Retinal pigment epithelial cell (primary cell): ENCODE measurements at regions not wholly inside any gene's neighbourhood (a gene's known extent, or its start where the extent isn't known, plus 50 kb on each side); places are given as distances from the start of the nearest gene placed in this dataset.

Experiments
- DNase-seq: peaks from one replicate; pipeline ENCODE4 v3.0.0-alpha.2; 2010; ENCODE audit warnings: low read depth
- H3K4me3 ChIP-seq: 2 replicates; pipeline ENCODE4 v1.5.1; 2011; ENCODE audit warnings: mild to moderate bottlenecking, low read length, control low read depth, moderate library complexity
- CTCF ChIP-seq: conservative IDR thresholded peaks from 2 replicates; pipeline ENCODE4 v1.5.1; 2011; ENCODE audit warnings: low read depth, low read length, control low read depth, inconsistent platforms

- no peak for DNase-seq
- H3K4me3 ChIP-seq, result no peak overlapping the region
- TF ChIP-seq CTCF, result no peak
Observed at GRCh38 chr1:90277270-90277669, 282.4 kb downstream of the ZNF326 start.

DNA sequence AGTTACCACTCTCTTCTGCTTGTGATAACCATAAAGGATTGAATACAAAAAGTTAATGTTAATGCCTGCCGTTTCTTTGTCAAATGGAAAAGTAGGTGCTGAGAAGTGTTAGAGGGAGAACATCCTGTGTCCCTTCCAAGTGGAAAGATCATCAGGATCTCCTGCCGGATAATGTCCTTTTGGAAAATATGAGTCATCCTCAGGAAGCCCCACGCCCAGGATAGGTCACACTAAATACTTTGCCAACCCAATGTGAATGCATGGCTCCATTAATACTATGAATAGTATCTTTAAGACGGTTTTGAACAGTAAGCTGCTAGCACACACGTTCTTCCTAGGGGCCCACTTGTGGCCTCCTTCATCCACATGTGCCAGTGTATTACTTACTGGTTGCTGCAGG is 279.5 kb downstream of the ZNF326 start:
- H3K4me3 ChIP-seq, result no peak overlapping the region
- no peak for DNase-seq
- no peak for TF ChIP-seq CTCF

DNA sequence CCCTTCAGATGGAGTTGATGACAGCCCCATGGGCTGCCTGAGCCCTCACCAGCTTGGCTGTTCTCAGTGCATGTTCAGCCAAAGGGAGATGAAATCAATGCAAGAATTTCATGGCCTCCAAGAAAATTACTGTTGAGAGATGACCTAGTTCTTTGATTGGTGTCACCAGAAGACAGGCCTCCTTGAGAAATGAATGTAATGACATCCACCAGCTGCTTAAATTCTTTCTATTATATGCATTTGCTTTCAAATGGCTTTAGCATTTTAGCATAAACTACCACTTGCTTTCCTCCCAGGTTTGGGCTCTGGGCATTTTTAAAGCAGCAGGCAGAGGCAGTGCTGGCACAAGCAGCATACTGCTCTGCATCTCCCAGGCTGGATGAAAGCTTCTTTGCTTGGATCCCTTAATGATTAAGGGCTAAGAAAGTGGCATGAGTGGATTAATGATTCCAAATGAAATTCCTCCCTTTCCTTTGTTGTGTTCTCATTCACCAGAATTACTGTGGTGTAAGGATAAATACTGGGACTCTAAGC is 278.4 kb downstream of the ZNF326 start:
- DNase-seq, result no peak
- no peak overlapping the region for H3K4me3 ChIP-seq
- TF ChIP-seq CTCF, result no peak

GRCh38 chr1:90262791-90263190 is 267.9 kb downstream of the ZNF326 start:
- H3K4me3 ChIP-seq, result no peak overlapping the region
- DNase-seq, result no peak
- TF ChIP-seq CTCF, result no peak

- DNase-seq, result no peak
- H3K4me3 ChIP-seq, result no peak overlapping the region
- TF ChIP-seq CTCF, result no peak
Observed at GRCh38 chr1:90262286-90262685, 267.4 kb downstream of the ZNF326 start.

DNA sequence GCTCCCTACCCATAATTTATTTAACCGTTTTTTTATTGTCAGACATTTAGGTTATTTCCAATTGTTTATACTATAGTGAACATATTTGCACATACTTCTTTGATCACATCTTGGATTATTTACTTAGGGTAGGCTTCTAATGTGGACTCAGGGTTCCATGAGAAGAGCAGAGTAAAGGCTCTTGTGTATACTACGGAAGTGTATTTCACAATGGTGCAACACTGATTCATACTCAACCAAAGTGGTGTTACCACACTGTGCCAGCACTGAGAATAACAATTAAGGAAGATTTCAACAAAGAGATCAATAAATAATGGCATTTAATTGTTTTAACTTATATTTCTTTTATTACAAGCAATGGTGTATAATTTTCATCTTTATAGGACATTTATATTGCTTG is 251.2 kb downstream of the ZNF326 start:
- no peak for DNase-seq
- H3K4me3 ChIP-seq, result no peak overlapping the region
- no peak for TF ChIP-seq CTCF

- no peak for TF ChIP-seq CTCF
- no peak for DNase-seq
- no peak overlapping the region for H3K4me3 ChIP-seq
Observed at GRCh38 chr1:90236493-90236892, 241.6 kb downstream of the ZNF326 start.
